MV-4-11 (cell line): ENCODE measurements at regions not wholly inside any gene's neighbourhood (a gene's known extent, or its start where the extent isn't known, plus 50 kb on each side); places are given as distances from the start of the nearest gene placed in this dataset.

Experiments used
- DNase-seq: peaks from one replicate; lab custom pipeline; 2025; lab: John Stamatoyannopoulos, UW

- no peak for DNase-seq
These were observed 177.4 kb upstream of the NRIP1 start for GRCh38 chr21:15241997-15242736.

GRCh38 chr21:15242906-15243305 is 178.1 kb upstream of the NRIP1 start:
- no peak for DNase-seq

- DNase-seq: no peak
These were observed 178.6 kb upstream of the NRIP1 start for GRCh38 chr21:15243406-15243805.

- no peak for DNase-seq
These were observed 182.8 kb upstream of the NRIP1 start for GRCh38 chr21:15247613-15248012.

- DNase-seq: no peak
These were observed 184.6 kb upstream of the NRIP1 start for GRCh38 chr21:15249285-15249993.

GRCh38 chr21:15250384-15250783 is 185.6 kb upstream of the NRIP1 start:
- no peak for DNase-seq

- DNase-seq: peak; percentile 88
These were observed 187.6 kb upstream of the NRIP1 start for GRCh38 chr21:15252431-15252830.

GRCh38 chr21:15254111-15254510 is 189.3 kb upstream of the NRIP1 start:
- no peak for DNase-seq

GRCh38 chr21:15255261-15255660 is 190.5 kb upstream of the NRIP1 start:
- peak; percentile 90 for DNase-seq

- DNase-seq: no peak
These were observed 191.0 kb upstream of the NRIP1 start for GRCh38 chr21:15255763-15256162.

- no peak for DNase-seq
These were observed 192.2 kb upstream of the NRIP1 start for GRCh38 chr21:15256996-15257395.

- DNase-seq: no peak
These were observed 192.8 kb upstream of the NRIP1 start for GRCh38 chr21:15257646-15258045.

GRCh38 chr21:15259824-15260223 is 195.0 kb upstream of the NRIP1 start:
- DNase-seq: no peak

- no peak for DNase-seq
These were observed 195.8 kb upstream of the NRIP1 start for GRCh38 chr21:15260604-15261003.

- DNase-seq: no peak
These were observed 199.4 kb upstream of the NRIP1 start for GRCh38 chr21:15264084-15264665.

- no peak for DNase-seq
These were observed 207.4 kb upstream of the NRIP1 start for GRCh38 chr21:15272171-15272570.

- no peak for DNase-seq
These were observed 207.8 kb upstream of the NRIP1 start for GRCh38 chr21:15272591-15272990.

- no peak for DNase-seq
These were observed 208.4 kb upstream of the NRIP1 start for GRCh38 chr21:15273244-15273643.

GRCh38 chr21:15274701-15275485 is 210.1 kb upstream of the NRIP1 start:
- peak; percentile 40 for DNase-seq

GRCh38 chr21:15275615-15276235 is 210.9 kb upstream of the NRIP1 start:
- DNase-seq: peak; percentile 46

GRCh38 chr21:15276243-15276642 is 211.4 kb upstream of the NRIP1 start:
- no peak for DNase-seq

- DNase-seq: peak; percentile 37
These were observed 212.7 kb upstream of the NRIP1 start for GRCh38 chr21:15277466-15277865.
